Left lung (tissue), 4 donors: ENCODE measurements at regions not wholly inside any gene's neighbourhood (a gene's known extent, or its start where the extent isn't known, plus 50 kb on each side); places are given as distances from the start of the nearest gene placed in this dataset.
"Not testable (repeated sequence)": the region's sequence is repeated elsewhere in the genome, so short reads cannot be mapped to it uniquely, and the experiment has no call there.

Experiments used
- ATAC-seq: fragments of 200-7000 bp; cut with Tn5 transposase; one replicate; pipeline ENCODE4 v1.9.1; 2020; ENCODE audit warnings: moderate library complexity
- DNase-seq, 4 donors: peaks; one replicate each; pipeline ENCODE4 v3.0.0-alpha.2; 2013 to 2020
- H3K27ac ChIP-seq, 2 donors: fragments of 200-600 bp; sonication (generic) in 1 of 2; one replicate each; pipeline versions ENCODE4 v1.5.0 to v1.8.0; 2020 to 2021
- H3K27me3 ChIP-seq, 2 donors: fragments of 200-600 bp; sonication (generic) in 1 of 2; one replicate each; pipeline versions ENCODE4 v1.5.0 to v1.8.0; 2020 to 2021
- H3K36me3 ChIP-seq, 2 donors: fragments of 200-600 bp; sonication (generic) in 1 of 2; one replicate each; pipeline versions ENCODE4 v1.5.0 to v1.8.0; 2020 to 2021
- H3K4me1 ChIP-seq, 2 donors: fragments of 200-600 bp; one replicate each; pipeline ENCODE4 v1.8.0; 2021
- H3K4me3 ChIP-seq, 2 donors: fragments of 200-600 bp; sonication (generic) in 1 of 2; one replicate each; pipeline versions ENCODE4 v1.5.0 to v1.8.0; 2020 to 2021; ENCODE audit warnings: mild to moderate bottlenecking in 1 of 2
- H3K9me3 ChIP-seq, 2 donors: fragments of 200-600 bp; sonication (generic) in 1 of 2; one replicate each; pipeline versions ENCODE4 v1.5.0 to v1.8.0; 2020 to 2021
- CTCF ChIP-seq, 2 donors: fragments of 200-600 bp; sonication (generic) in 1 of 2; IDR thresholded peaks; one replicate each; pipeline versions ENCODE4 v1.5.0 to v1.8.0; 2021; ENCODE audit warnings: antibody characterized with exemption in 2 of 2
- intact Hi-C, 2 donors: fragments of 100-400 bp; cut with DNase I; formaldehyde crosslinking; loops; one replicate each; pipeline versions ENCODE4 v1.11.2 to v1.14.2; 2022
- donor health status: DM: no; HTN: yes; CAD: no.
- donor health status: DM: no; HTN: no; CAD: no.

GRCh38 chr3:759106-759505 lies 333.7 kb upstream of the CNTN6 start:
- Histone ChIP-seq H3K27me3 (no peaks in the 10 kb centered on the region), H3K4me3 (no peak overlapping the region), H3K9me3 (peaks cover 0 to 26% of the 10 kb centered on the region in 2 donors), H3K4me1 (no peaks in the 10 kb centered on the region), H3K27ac (no peak overlapping the region), H3K36me3 (no peaks in the 10 kb centered on the region)
- intact Hi-C loops: no loop called here
- DNase-seq (no peak), ATAC-seq (no peak)
- TF ChIP-seq CTCF (IDR thresholded peaks at IDR 0.05): no peak

- ATAC-seq, H3K27me3 ChIP-seq, H3K9me3 ChIP-seq, H3K4me1 ChIP-seq, intact Hi-C loops, H3K36me3 ChIP-seq, H3K27ac ChIP-seq, H3K4me3 ChIP-seq, DNase-seq: not testable (repeated sequence)
These were observed 319.4 kb upstream of the CNTN6 start for GRCh38 chr3:773433-773832.

- no peak overlapping the region for H3K4me3 ChIP-seq
- H3K4me1 ChIP-seq: no peaks in the 10 kb centered on the region
- no peak overlapping the region for H3K27ac ChIP-seq
- intact Hi-C loops: no loop called here
- H3K27me3 ChIP-seq: no peaks in the 10 kb centered on the region
- no peak for TF ChIP-seq CTCF (IDR thresholded peaks at IDR 0.05)
- no peak for ATAC-seq
- H3K9me3 ChIP-seq: no peaks in the 10 kb centered on the region
- no peaks in the 10 kb centered on the region for H3K36me3 ChIP-seq
- DNase-seq: no peak
These were observed 317.5 kb upstream of the CNTN6 start for GRCh38 chr3:775178-775880.

- H3K9me3 ChIP-seq: peaks cover 0 to 14% of the 10 kb centered on the region in 2 donors
- H3K4me3 ChIP-seq: no peak overlapping the region
- intact Hi-C loops: no loop called here
- no peak for DNase-seq
- H3K36me3 ChIP-seq: no peaks in the 10 kb centered on the region
- no peak for ATAC-seq
- TF ChIP-seq CTCF (IDR thresholded peaks at IDR 0.05): no peak
- no peaks in the 10 kb centered on the region for H3K27me3 ChIP-seq
- no peaks in the 10 kb centered on the region for H3K4me1 ChIP-seq
- no peak overlapping the region for H3K27ac ChIP-seq
These were observed 312.3 kb upstream of the CNTN6 start for GRCh38 chr3:780505-780904.

- no peaks in the 10 kb centered on the region for H3K4me1 ChIP-seq
- ATAC-seq (no peak), DNase-seq (no peak)
- TF ChIP-seq CTCF (IDR thresholded peaks at IDR 0.05): no peak
- H3K9me3 ChIP-seq: peaks cover 0 to 12% of the 10 kb centered on the region in 2 donors
- no peaks in the 10 kb centered on the region for H3K27me3 ChIP-seq
- H3K27ac ChIP-seq: no peak overlapping the region
- no peak overlapping the region for H3K4me3 ChIP-seq
- no peaks in the 10 kb centered on the region for H3K36me3 ChIP-seq
- intact Hi-C loops: no loop called here
These were observed 301.4 kb upstream of the CNTN6 start for GRCh38 chr3:791442-791841.

- H3K4me3 ChIP-seq: no peak overlapping the region
- H3K4me1 ChIP-seq: no peaks in the 10 kb centered on the region
- ATAC-seq: no peak
- TF ChIP-seq CTCF (IDR thresholded peaks at IDR 0.05): no peak
- H3K9me3 ChIP-seq: peaks cover 0 to 12% of the 10 kb centered on the region in 2 donors
- intact Hi-C loops: no loop called here
- no peaks in the 10 kb centered on the region for H3K27me3 ChIP-seq
- DNase-seq: no peak
- no peaks in the 10 kb centered on the region for H3K36me3 ChIP-seq
- H3K27ac ChIP-seq: no peak overlapping the region
These were observed 300.2 kb upstream of the CNTN6 start for GRCh38 chr3:792630-793029.
